ENCODE measurements at regions not wholly inside any gene's neighbourhood (a gene's known extent, or its start where the extent isn't known, plus 50 kb on each side); places are given as distances from the start of the nearest gene placed in this dataset.

- TF ChIP-seq, protein P1, sequence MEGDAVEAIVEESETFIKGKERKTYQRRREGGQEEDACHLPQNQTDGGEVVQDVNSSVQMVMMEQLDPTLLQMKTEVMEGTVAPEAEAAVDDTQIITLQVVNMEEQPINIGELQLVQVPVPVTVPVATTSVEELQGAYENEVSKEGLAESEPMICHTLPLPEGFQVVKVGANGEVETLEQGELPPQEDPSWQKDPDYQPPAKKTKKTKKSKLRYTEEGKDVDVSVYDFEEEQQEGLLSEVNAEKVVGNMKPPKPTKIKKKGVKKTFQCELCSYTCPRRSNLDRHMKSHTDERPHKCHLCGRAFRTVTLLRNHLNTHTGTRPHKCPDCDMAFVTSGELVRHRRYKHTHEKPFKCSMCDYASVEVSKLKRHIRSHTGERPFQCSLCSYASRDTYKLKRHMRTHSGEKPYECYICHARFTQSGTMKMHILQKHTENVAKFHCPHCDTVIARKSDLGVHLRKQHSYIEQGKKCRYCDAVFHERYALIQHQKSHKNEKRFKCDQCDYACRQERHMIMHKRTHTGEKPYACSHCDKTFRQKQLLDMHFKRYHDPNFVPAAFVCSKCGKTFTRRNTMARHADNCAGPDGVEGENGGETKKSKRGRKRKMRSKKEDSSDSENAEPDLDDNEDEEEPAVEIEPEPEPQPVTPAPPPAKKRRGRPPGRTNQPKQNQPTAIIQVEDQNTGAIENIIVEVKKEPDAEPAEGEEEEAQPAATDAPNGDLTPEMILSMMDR (IDR thresholded peaks at IDR 0.05; ENCODE audit: low read length, missing control alignments), result no peak
- no peak for DNase-seq (ENCODE audit: low read depth)
- H3K4me3 ChIP-seq (replicated peaks; ENCODE audit: low read depth, low read length), result no peak overlapping the region
Observed at GRCh38 chr2:167861574-167862193, 385.7 kb downstream of the STK39 start.

DNA sequence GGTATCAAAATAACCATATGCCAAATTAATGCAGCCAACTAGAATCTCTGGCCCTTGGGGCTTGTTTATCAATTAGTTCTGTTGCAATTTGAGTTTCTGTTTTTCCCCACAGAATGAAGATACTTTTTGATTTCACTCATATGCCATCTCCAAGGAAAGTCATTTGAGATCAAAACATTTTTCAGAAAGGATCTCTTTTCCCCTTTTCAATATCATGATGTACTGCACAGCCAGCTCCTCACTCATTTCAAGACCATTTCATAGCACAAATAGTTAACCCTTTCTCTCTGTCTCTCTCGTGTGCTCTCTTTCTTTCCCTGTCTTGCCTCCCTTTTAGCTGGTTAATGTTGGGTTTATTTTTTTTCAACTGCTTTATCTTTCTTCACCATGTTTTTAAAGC is 387.3 kb downstream of the STK39 start:
- no peak overlapping the region for H3K4me3 ChIP-seq (replicated peaks; ENCODE audit: low read depth, low read length)
- TF ChIP-seq, protein P1 (IDR thresholded peaks at IDR 0.05; ENCODE audit: low read length, missing control alignments), result no peak
- no peak for DNase-seq (ENCODE audit: low read depth)

DNA sequence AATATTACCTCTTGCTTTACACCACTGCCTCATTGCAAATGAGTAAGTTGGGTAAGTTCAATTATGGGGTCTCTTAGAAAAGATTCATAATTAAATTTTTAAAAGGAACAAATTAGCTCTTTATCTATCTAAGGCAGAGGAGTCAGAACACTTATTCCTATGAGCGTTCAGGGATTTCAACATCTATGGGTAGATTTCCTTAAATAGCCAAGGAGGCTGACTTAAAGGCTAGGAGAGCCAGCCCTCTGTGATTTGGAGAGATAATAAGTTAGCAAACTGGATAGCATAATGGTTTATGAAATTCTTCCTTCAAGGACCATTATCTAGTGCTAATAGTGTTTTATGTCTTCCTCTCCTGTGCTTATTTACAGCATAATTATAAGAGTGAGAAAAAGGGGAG is 387.7 kb downstream of the STK39 start:
- H3K4me3 ChIP-seq (replicated peaks; ENCODE audit: low read depth, low read length), result no peak overlapping the region
- TF ChIP-seq, protein P1 (IDR thresholded peaks at IDR 0.05; ENCODE audit: low read length, missing control alignments), result no peak
- DNase-seq (ENCODE audit: low read depth), result no peak

- no peak overlapping the region for H3K4me3 ChIP-seq (replicated peaks; ENCODE audit: low read depth, low read length)
- TF ChIP-seq, protein P1 (IDR thresholded peaks at IDR 0.05; ENCODE audit: low read length, missing control alignments), result no peak
- DNase-seq (ENCODE audit: low read depth), result no peak
Observed at GRCh38 chr2:167858086-167858485, 389.3 kb downstream of the STK39 start.

GRCh38 chr2:167857416-167857815 is 390.0 kb downstream of the STK39 start:
- no peak for DNase-seq (ENCODE audit: low read depth)
- TF ChIP-seq, protein P1 (IDR thresholded peaks at IDR 0.05; ENCODE audit: low read length, missing control alignments), result no peak

GRCh38 chr2:167856190-167856589 is 391.2 kb downstream of the STK39 start:
- TF ChIP-seq, protein P1 (IDR thresholded peaks at IDR 0.05; ENCODE audit: low read length, missing control alignments), result no peak
- no peak for DNase-seq (ENCODE audit: low read depth)
- no peak overlapping the region for H3K4me3 ChIP-seq (replicated peaks; ENCODE audit: low read depth, low read length)

More at GRCh38 chr2:167857416-167857815, 390.0 kb downstream of the STK39 start:
- no peak overlapping the region for H3K4me3 ChIP-seq (replicated peaks; ENCODE audit: low read depth, low read length)

DNA sequence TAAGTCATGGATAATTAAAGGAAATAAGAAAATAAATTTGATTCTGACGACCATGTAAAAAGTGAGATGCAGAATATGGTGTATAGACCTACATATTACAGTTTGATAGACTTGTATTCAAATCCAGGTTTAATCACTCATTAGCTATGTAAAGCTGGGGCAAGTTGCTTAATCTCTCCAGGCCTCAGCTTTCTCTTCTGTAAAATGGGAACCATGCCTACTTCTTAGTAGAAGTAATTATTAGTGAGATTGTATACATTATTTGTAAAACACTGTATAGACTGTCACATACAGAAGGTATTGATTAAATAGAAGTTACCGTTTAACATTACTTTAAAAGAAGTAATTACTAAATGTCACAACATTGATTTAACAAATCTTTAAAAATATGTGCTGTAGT is 392.2 kb downstream of the STK39 start:
- TF ChIP-seq, protein P1 (IDR thresholded peaks at IDR 0.05; ENCODE audit: low read length, missing control alignments), result no peak
- DNase-seq (ENCODE audit: low read depth), result no peak
- H3K4me3 ChIP-seq (replicated peaks; ENCODE audit: low read depth, low read length), result no peak overlapping the region
